Thyroid gland (tissue), 4 donors: ENCODE measurements at regions not wholly inside any gene's neighbourhood (a gene's known extent, or its start where the extent isn't known, plus 50 kb on each side); places are given as distances from the start of the nearest gene placed in this dataset.

Experiments used
- DNase-seq, 2 donors: peaks; one replicate each; pipeline ENCODE4 v3.0.0-alpha.2; 2019
- H3K27ac ChIP-seq, 3 donors: fragments of 200-600 bp; sonication (generic); 1 replicate in 2 of 3; 2 replicates in 1 of 3; pipeline ENCODE4 v1.5.1; 2016 to 2019; ENCODE audit warnings: mild to moderate bottlenecking in 1 of 3, moderate library complexity in 1 of 3
- H3K27me3 ChIP-seq: fragments of 200-600 bp; sonication (generic); one replicate; pipeline ENCODE4 v1.5.1; 2019
- H3K36me3 ChIP-seq, 2 donors: fragments of 200-600 bp; sonication (generic); one replicate each; pipeline ENCODE4 v1.5.1; 2016 to 2019
- H3K4me1 ChIP-seq, 2 donors: fragments of 200-600 bp; sonication (generic); one replicate each; pipeline ENCODE4 v1.5.1; 2017 to 2019
- H3K4me3 ChIP-seq, 3 donors: fragments of 200-600 bp; sonication (generic); replicated peaks in 1 of 3; 1 replicate in 2 of 3; 2 replicates in 1 of 3; pipeline ENCODE4 v1.5.1; 2016; ENCODE audit warnings: mild to moderate bottlenecking in 1 of 3
- H3K9me3 ChIP-seq: fragments of 200-600 bp; sonication (generic); one replicate; pipeline ENCODE4 v1.5.1; 2017
- POLR2A ChIP-seq, 2 donors: fragments of 450-650 bp; IDR thresholded peaks; one replicate each; pipeline ENCODE4 v1.6.1; 2017; ENCODE audit warnings: antibody characterized with exemption in 2 of 2, mild to moderate bottlenecking in 2 of 2, moderate library complexity in 1 of 2
- WGBS, 2 donors: methylation state at CpG; one replicate each; pipeline ENCODE4 v1.1.5; 2017; 5-methylcytosine and 5-hydroxymethylcytosine counted together
- intact Hi-C: fragments of 100-400 bp; cut with DNase I; formaldehyde crosslinking; loops from one replicate; pipeline ENCODE4 v1.15.1; 2023
- TF ChIP-seq, protein P1 (sequence below), 6 experiments: fragments of 200-600 bp in 3 of 6; fragments of 450-650 bp in 3 of 6; sonication (generic) in 3 of 6; IDR thresholded peaks; one replicate each; pipeline ENCODE4 v1.5.1; 2016 to 2019; ENCODE audit warnings: antibody characterized with exemption in 6 of 6, mild to moderate bottlenecking in 2 of 6, inconsistent platforms in 1 of 6, moderate library complexity in 1 of 6

DNA sequence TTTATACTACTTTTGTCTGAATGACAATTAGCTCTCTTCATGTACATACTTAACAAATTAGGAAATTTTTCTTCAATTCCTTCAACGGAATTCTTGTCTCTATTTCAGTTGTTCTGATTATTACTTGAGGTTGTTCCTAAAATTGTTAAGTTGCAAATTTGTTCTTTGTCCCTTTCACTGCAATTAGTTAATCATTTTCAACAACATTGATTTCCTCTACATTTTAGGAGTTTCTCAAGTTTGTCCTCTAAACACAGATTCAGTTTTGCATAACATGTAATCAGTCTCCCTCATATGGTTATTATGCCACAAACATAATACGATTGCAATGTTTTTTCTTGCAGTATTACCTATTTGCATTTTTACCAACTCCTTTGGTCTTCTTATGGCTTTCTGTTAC is 283.5 kb downstream of the SV2B start:
- Histone ChIP-seq H3K4me1 (no peaks in the 10 kb centered on the region), H3K36me3 (no peaks in the 10 kb centered on the region), H3K4me3 (no peak overlapping the region), H3K27me3 (no peaks in the 10 kb centered on the region), H3K9me3 (no peaks in the 10 kb centered on the region), H3K27ac (no peak overlapping the region)
- intact Hi-C loops, result no loop called here
- DNase-seq, result no peak
- 85 to 88% methylated on average over 2 of the region's 2 CpGs for WGBS, 2 donors
- no peak for TF ChIP-seq POLR2A (IDR thresholded peaks at IDR 0.05)
- TF ChIP-seq, protein P1, sequence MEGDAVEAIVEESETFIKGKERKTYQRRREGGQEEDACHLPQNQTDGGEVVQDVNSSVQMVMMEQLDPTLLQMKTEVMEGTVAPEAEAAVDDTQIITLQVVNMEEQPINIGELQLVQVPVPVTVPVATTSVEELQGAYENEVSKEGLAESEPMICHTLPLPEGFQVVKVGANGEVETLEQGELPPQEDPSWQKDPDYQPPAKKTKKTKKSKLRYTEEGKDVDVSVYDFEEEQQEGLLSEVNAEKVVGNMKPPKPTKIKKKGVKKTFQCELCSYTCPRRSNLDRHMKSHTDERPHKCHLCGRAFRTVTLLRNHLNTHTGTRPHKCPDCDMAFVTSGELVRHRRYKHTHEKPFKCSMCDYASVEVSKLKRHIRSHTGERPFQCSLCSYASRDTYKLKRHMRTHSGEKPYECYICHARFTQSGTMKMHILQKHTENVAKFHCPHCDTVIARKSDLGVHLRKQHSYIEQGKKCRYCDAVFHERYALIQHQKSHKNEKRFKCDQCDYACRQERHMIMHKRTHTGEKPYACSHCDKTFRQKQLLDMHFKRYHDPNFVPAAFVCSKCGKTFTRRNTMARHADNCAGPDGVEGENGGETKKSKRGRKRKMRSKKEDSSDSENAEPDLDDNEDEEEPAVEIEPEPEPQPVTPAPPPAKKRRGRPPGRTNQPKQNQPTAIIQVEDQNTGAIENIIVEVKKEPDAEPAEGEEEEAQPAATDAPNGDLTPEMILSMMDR (IDR thresholded peaks at IDR 0.05), result no peak

DNA sequence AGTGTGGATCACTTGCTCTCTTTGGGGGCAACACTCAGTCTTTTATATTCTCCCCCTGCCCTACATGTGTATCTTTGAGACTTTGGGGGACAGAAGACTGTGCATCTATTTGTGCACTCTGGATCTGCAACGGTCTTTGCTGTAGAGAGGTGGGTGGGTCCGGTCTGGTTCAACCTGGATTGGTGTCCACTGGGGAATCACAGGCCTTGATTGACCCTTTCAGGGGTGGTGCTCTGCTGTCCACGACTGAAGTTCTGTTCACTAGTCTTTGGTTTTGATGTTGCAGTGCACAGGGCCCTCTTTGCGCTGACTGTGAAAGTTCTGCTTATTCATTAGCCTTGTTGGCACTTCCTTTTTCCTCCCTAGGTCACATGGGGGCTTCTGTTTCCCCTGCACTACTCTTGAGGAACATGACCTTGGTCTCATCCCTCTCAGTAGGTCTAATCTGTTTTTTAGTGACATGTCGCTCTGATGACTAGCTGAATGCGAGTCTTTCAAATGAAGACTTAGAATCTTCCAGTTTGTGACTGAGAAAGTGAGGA is 284.2 kb downstream of the SV2B start:
- intact Hi-C loops, result no loop called here
- 71 to 85% methylated on average over 6 of the region's 6 CpGs for WGBS, 2 donors
- Histone ChIP-seq H3K9me3 (no peaks in the 10 kb centered on the region), H3K36me3 (no peaks in the 10 kb centered on the region), H3K27ac (no peak overlapping the region), H3K27me3 (no peaks in the 10 kb centered on the region), H3K4me3 (no peak overlapping the region), H3K4me1 (no peaks in the 10 kb centered on the region)
- DNase-seq, result no peak
- no peak for TF ChIP-seq POLR2A (IDR thresholded peaks at IDR 0.05)
- TF ChIP-seq, protein P1 (IDR thresholded peaks at IDR 0.05), result no peak

DNA sequence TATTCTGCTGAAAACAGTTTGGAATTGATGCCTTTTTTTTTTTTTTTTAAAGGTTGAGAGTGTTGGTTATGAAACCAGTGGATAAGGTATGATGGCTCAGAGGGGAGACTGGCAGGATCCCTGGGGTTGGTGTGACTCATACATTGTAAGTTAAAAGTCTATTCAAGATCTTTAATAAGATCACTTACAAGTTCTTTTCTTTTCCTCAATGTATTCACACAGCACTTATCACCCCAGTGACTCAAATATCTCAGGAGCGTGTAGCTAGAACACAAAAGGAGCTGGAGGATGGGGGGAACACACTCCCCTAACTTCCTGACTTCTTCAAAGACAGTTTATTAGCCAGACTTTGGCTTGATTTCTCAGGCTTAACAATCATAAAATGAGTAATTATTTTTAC is 285.3 kb downstream of the SV2B start:
- Histone ChIP-seq H3K9me3 (no peaks in the 10 kb centered on the region), H3K4me1 (no peaks in the 10 kb centered on the region), H3K27ac (no peak overlapping the region), H3K27me3 (no peaks in the 10 kb centered on the region), H3K4me3 (no peak overlapping the region), H3K36me3 (no peaks in the 10 kb centered on the region)
- DNase-seq, result no peak
- intact Hi-C loops, result no loop called here
- no peak for TF ChIP-seq POLR2A (IDR thresholded peaks at IDR 0.05)
- TF ChIP-seq, protein P1 (IDR thresholded peaks at IDR 0.05), result no peak
- WGBS, 2 donors, result 0 to 15% methylated on average over 1 of the region's 1 CpG

DNA sequence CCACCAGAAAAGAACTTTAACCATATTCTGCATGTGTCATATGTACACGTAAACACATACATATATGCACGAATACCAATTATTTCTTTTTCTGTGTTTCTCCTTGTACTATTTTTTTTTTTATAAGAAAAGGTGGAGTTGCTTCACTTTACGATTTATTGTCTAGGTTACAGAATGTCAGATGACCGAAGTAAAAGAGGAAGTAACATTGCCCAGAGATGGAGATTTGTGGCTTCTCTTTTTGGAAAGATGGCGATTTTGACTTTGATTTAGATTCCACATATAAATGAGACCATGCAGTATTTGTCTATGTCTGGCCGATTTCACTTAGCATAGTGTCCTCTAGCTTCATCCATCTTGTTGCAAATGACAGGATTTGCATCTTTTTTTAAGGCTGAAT is 293.1 kb downstream of the SV2B start:
- 77 to 85% methylated on average over 6 of the region's 6 CpGs for WGBS, 2 donors
- Histone ChIP-seq H3K27me3 (no peaks in the 10 kb centered on the region), H3K4me3 (no peak overlapping the region), H3K4me1 (no peaks in the 10 kb centered on the region), H3K36me3 (no peaks in the 10 kb centered on the region), H3K9me3 (no peaks in the 10 kb centered on the region), H3K27ac (no peak overlapping the region)
- DNase-seq, result no peak
- intact Hi-C loops, result no loop called here
- TF ChIP-seq, protein P1 (IDR thresholded peaks at IDR 0.05), result no peak
- TF ChIP-seq POLR2A (IDR thresholded peaks at IDR 0.05), result no peak

DNA sequence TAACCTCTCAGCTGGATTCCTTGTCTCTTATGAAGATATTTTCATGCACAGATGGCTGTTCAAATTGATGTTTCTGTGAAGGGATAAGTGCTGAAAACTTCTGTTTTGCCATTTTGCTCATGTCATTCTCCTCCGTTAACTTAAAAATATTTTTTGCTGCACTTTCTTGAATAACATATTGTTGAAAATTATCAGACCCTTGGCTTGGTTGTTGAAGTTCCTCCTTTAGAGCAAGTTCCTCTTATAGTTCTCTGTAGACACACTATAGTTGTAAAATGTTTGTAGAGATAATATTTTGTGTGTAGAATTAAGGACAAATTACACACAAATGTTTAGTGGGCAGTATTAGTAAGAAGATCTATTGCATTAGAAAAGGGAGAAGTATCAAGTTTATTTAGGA is 300.4 kb downstream of the SV2B start:
- H3K4me1 ChIP-seq, result no peaks in the 10 kb centered on the region
- H3K9me3 ChIP-seq, result no peaks in the 10 kb centered on the region
- H3K36me3 ChIP-seq, result no peaks in the 10 kb centered on the region
- no peak overlapping the region for H3K4me3 ChIP-seq
- H3K27me3 ChIP-seq, result no peaks in the 10 kb centered on the region
- intact Hi-C loops, result no loop called here
- 94 to 96% methylated on average over 1 of the region's 1 CpG for WGBS, 2 donors
- H3K27ac ChIP-seq, result no peak overlapping the region
- TF ChIP-seq, protein P1 (IDR thresholded peaks at IDR 0.05), result no peak
- no peak for TF ChIP-seq POLR2A (IDR thresholded peaks at IDR 0.05)
- no peak for DNase-seq
